ENCODE measurements at regions not wholly inside any gene's neighbourhood (a gene's known extent, or its start where the extent isn't known, plus 50 kb on each side); places are given as distances from the start of the nearest gene placed in this dataset.
"Not testable (repeated sequence)": the region's sequence is repeated elsewhere in the genome, so short reads cannot be mapped to it uniquely, and the experiment has no call there.

DNA sequence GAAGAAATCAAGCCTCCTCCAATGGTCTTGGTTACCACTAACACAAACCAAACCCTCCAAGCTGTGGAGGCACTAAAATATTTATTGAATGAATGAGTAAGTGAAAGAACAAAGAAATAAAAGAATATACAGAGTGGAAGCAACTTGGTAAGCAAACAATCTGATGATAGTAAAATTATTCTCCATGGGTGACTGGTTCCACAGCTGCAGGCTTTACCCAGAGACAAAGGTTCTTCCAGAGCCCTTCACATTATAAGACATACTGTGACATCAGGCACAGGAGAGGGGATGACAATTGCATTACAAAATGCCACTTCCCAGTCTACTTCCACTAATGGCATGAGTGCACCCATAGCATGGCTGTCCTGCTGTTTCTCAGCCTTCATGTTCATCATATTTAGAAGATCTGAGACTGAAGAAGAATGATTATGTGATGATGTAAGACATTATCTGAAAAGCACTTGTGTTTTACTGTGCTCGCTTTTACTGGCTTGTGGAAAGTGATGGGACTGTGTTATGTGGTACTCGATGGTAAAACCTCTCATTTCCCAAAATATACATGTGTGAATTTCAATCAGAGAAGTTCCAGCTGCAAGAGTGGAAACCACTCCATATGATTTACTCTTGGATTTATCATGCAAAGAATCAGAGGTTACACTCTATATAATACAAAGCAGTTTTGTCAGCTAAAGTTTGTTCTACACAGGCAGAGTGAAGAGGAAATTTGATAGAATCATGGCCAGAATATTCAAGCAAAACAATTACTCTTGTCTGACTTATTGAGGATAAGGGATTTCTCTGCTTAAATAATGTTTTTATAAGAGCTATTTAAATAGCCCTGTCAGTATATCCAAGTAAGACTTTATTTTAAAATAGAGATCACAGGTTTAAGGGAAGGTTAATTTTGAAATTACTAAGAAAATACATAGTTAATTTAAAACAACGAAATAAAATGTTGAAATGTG, 220.2 kb upstream of the NBEA start:
- no peak for DNase-seq

DNA sequence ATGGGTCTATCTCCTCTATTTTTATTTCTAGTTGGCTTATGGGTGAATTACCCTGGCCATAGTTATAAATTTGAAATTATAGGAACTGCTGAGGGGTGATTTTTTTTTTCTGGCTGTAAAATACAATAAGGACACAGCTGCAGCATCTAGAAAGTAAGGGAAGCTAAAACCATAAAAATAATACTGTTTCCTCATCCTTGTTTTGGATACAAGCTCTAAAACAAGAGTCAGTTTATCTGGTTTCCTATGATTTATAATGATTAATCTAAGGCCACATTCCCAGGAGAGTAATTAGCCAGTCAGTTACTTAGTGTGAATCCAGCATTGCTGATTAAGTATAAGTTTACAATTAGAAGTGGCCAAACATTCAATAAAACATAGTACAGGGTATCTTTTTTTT, 219.1 kb upstream of the NBEA start:
- no peak for DNase-seq

DNA sequence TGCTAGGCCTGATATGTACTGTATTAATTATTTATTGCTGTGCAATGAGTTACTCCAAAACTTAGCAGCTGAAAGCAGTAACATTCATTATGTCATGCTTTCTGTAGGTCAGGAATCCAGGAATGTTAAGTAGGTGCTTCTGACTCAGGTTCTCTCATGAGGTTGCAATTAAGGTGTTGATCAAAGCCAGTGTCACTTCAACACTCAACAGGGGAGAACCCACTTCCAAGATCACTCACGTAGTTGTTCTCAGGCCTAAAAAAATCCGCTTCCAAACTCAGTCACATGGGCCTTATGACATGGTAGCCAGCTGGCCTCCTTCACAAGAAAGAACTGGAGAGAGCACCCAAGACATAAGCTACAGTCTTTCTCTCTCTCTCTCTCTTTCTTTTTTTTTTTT, 211.1 kb upstream of the NBEA start:
- DNase-seq, result no peak

- DNase-seq, result no peak
Observed at GRCh38 chr13:34731486-34731885, 210.6 kb upstream of the NBEA start.

- no peak for DNase-seq
Observed at GRCh38 chr13:34733721-34734120, 208.3 kb upstream of the NBEA start.

GRCh38 chr13:34734932-34735331, 207.1 kb upstream of the NBEA start:
- no peak for DNase-seq

- no peak for DNase-seq
Observed at GRCh38 chr13:34738254-34738992, 203.6 kb upstream of the NBEA start.

DNA sequence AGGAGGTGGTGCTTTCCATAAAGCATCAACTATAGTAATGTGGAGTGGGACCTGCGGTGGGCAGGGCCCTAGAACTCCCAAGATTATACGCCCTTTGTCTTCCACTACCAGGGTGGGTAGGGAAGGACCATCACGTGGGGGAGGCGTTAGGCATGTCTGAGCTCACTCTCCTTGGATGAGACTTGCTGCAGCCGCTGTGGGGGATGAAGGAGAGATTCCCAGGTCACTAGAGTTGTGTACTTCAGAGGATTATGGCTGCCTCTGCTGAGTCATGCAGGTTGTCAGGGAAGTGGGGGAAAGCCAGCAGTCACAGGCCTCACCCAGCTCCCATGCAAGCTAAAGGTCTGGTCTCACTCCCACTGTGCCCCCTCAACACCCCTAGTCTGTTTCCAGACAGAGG, 195.0 kb upstream of the NBEA start:
- DNase-seq, result not testable (repeated sequence)

GRCh38 chr13:34747507-34747906, 194.6 kb upstream of the NBEA start:
- DNase-seq, result no peak

DNA sequence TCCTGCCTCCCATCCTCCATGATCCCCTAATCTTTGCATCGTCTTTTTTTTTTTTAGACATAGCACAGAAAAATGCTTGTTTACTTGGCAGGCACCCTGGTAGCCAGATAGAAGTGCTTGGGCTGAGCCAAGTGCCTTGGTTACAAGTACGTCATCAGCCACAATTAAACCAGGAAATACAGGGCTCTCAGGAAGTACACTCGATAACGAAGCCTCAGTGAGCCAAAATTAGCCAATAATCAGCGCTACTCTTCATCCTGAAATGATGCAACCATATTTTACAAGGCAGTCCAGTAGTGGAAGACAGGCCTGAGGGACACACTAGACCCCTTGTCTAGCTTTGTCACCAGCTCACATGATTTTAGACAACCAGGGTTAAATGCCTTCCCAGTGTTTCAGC, 194.0 kb upstream of the NBEA start:
- no peak for DNase-seq

GRCh38 chr13:34748596-34748995, 193.5 kb upstream of the NBEA start:
- no peak for DNase-seq

GRCh38 chr13:34749046-34749445, 193.0 kb upstream of the NBEA start:
- DNase-seq, result no peak

DNA sequence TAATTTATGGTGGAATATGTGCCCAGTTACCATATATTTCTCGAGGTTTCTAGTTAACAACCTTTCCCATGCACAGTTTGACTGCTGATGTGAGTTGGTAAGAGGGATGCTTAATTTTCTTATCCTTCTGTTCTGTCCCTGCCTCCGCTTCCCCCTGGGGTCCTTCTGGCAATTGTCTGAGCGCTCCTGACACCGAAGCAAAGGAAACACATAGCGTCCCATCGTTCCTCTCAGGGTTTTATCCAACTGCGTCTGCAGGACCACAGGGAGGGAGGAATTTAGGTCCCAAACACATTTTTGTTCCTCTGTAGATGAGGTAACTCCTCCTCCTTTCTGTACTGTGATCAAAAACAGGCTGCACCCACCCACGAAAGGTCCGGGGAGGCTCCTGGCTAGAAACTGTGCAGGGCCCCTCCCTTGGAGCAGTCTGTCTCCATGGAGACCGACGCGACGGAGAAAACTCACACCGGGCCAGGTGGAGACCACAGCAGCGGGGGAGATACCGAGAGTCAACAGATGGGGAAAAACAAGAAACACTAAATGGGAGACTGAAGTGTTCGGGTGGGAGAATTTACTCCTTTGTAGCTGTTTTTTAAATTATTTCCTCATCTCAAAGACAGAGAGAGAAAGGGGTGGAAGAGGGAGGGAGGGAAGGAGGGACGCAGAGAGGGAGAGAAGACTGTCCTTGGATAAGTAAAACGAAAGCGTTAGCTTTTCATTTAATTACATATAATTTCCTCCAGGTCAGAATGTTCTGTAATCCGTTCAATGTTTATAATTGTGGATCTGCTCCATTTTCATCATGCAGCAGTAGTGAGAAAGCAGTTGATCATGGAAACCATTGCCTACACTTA, 191.8 kb upstream of the NBEA start:
- DNase-seq, result no peak

DNA sequence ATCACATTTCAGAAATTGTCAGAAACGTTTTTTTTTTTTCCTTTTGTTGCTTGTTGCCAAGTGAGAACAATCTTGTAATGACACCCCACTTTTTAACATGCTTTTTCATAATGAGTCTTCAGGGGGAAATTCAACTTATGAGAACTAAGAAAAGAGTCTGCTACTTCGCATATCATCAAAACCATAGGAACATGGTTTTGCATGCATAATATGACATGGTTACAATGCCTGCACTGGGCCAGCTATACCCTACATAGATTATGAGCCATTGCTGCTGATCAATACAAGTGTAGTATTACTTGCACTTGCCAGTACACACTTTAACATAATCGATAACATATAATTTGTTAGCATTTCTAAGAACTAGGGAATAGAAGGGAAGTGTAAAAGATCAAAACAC, 191.0 kb upstream of the NBEA start:
- no peak for DNase-seq

- DNase-seq, result no peak
Observed at GRCh38 chr13:34751492-34751891, 190.6 kb upstream of the NBEA start.

- no peak for DNase-seq
Observed at GRCh38 chr13:34752283-34752960, 189.6 kb upstream of the NBEA start.

- no peak for DNase-seq
Observed at GRCh38 chr13:34756136-34756535, 185.9 kb upstream of the NBEA start.

DNA sequence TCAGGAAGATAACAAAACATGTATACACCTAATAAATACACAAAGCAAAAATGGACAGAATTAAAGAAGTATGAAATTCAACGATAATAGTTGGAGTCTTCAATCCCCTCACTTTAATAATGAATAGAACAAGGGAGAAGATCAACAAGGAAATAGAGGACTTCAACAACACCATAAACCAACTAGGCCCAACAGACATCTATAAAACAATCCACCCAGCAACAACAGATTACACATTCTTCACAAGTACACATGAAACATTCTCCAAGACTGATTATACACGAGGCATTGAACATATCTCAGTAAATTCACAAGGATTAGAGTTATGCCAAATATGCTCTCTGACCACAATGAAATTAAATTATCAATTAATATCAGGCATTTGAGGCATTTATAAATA, 185.5 kb upstream of the NBEA start:
- DNase-seq, result no peak

DNA sequence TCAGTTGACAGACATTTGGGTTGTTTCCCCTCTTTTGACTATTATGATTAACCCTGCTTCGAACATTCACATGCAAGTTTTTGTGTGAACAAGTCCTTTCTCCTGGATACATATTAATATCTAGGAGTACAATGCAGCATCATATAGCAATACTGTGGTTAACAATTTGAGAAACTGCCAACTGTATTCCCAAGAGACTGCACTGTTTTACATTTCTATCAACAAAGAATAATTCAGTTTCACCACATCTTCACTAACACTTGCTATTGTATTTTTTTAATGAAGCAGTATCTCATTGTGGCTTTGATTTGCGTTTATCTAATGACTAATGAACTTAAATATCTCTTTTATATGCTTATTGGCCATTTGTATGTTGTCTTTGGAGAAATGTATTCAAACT, 184.6 kb upstream of the NBEA start:
- no peak for DNase-seq

DNA sequence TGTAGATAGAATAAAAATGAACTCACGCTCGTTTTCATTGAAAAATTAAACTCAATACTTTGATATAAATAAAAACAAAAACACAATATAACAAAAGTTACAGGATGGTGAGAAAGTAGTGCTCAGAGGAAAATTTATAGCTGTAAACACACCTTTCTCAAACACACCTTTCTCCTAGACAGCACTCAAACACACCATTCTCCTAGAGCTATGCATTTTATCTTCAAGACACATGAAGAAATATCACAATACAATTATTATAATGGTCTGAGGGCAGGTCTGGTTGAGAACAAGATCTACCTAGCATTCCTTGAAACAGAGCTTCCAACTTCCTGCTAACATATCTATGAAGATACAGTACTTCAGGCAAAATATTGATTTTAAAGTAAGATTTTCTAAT, 183.4 kb upstream of the NBEA start:
- DNase-seq, result no peak

GRCh38 chr13:34762312-34762711, 179.8 kb upstream of the NBEA start:
- DNase-seq, result no peak

DNA sequence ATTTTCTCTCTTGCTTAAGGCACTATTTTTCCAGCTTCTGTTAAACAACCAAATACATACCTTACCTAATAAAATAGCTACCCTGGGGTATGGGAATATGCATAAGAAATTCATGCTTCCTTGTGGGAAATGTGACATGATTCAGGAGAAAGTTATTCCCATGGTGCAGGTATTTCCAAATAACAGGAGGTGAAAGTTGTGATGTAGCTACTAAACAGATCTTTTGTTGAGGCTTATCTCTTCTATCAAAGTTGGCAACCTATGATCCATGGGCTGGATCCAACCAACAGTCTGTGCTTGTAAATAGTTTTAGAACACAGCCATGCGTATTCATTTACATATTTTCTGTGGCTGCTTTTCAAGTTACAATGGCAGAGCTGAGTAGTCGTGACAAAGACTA, 177.8 kb upstream of the NBEA start:
- DNase-seq, result no peak

Data from T-helper 2 cell (primary cell).